H9 (cell line): ENCODE measurements at regions not wholly inside any gene's neighbourhood (a gene's known extent, or its start where the extent isn't known, plus 50 kb on each side); places are given as distances from the start of the nearest gene placed in this dataset.

Source experiments
- DNase-seq: peaks from one replicate; pipeline ENCODE4 v3.0.0-alpha.2; 2017
- H2AFZ ChIP-seq: one replicate; pipeline ENCODE4 v1.6.1; 2013; ENCODE audit warnings: mild to moderate bottlenecking, low read length, control low read depth, moderate library complexity
- H2AK5ac ChIP-seq: 2 replicates; pipeline ENCODE4 v1.6.1; 2013; ENCODE audit warnings: low read length, control low read depth, mixed read lengths; ENCODE audit not compliant: insufficient read length
- H2BK120ac ChIP-seq: one replicate; pipeline ENCODE4 v1.6.1; 2013; ENCODE audit warnings: low read depth, mild to moderate bottlenecking, low read length, control low read depth, inconsistent platforms; ENCODE audit not compliant: poor library complexity, severe bottlenecking
- H2BK12ac ChIP-seq: 2 replicates; pipeline ENCODE4 v1.6.1; 2013; ENCODE audit warnings: low read length, control low read depth, mixed read lengths, low read depth; ENCODE audit not compliant: insufficient read length
- H2BK15ac ChIP-seq: 2 replicates; pipeline ENCODE4 v1.6.1; 2013; ENCODE audit warnings: low read depth, low read length, control low read depth
- H2BK20ac ChIP-seq: one replicate; pipeline ENCODE4 v1.6.1; 2013; ENCODE audit warnings: low read depth, mild to moderate bottlenecking, low read length, control low read depth, inconsistent platforms; ENCODE audit not compliant: poor library complexity, severe bottlenecking
- H2BK5ac ChIP-seq: 2 replicates; pipeline ENCODE4 v1.6.1; 2013; ENCODE audit warnings: low read length, control low read depth, mixed read lengths; ENCODE audit not compliant: insufficient read length
- H3K14ac ChIP-seq: 2 replicates; pipeline ENCODE4 v1.6.1; 2013; ENCODE audit warnings: low read length, control low read depth; ENCODE audit not compliant: insufficient read depth
- H3K18ac ChIP-seq: 2 replicates; pipeline ENCODE4 v1.6.1; 2013; ENCODE audit warnings: low read depth, mild to moderate bottlenecking, mixed read lengths, low read length, control low read depth; ENCODE audit not compliant: insufficient read length
- H3K23ac ChIP-seq: 2 replicates; pipeline ENCODE4 v1.6.1; 2013; ENCODE audit warnings: low read length, control low read depth, mixed read lengths, low read depth; ENCODE audit not compliant: insufficient read length
- H3K23me2 ChIP-seq: 2 replicates; pipeline ENCODE4 v1.6.1; 2013; ENCODE audit warnings: low read depth, mild to moderate bottlenecking, mixed read lengths, low read length, control low read depth; ENCODE audit not compliant: insufficient read length, poor library complexity, severe bottlenecking
- H3K27ac ChIP-seq: 2 replicates; pipeline ENCODE4 v1.5.1; 2013; ENCODE audit warnings: low read length, control low read depth, mixed read lengths, low read depth; ENCODE audit not compliant: insufficient read length
- H3K27me3 ChIP-seq: 2 replicates; pipeline ENCODE4 v1.6.1; 2013; ENCODE audit warnings: low read length, control low read depth, inconsistent platforms; ENCODE audit not compliant: insufficient read depth
- H3K4ac ChIP-seq: 2 replicates; pipeline ENCODE4 v1.6.1; 2013; ENCODE audit warnings: low read depth, mild to moderate bottlenecking, control low read depth, inconsistent platforms, low read length, moderate library complexity
- H3K4me1 ChIP-seq: 2 replicates; pipeline ENCODE4 v1.6.1; 2013; ENCODE audit warnings: low read length, control low read depth, inconsistent platforms; ENCODE audit not compliant: insufficient read depth
- H3K4me2 ChIP-seq: 2 replicates; pipeline ENCODE4 v1.6.1; 2013; ENCODE audit warnings: low read length, control low read depth, mixed read lengths; ENCODE audit not compliant: insufficient read length, insufficient read depth
- H3K56ac ChIP-seq: 2 replicates; pipeline ENCODE4 v1.6.1; 2013; ENCODE audit warnings: low read depth, mild to moderate bottlenecking, mixed read lengths, low read length, control low read depth; ENCODE audit not compliant: insufficient read length
- H3K79me1 ChIP-seq: 2 replicates; pipeline ENCODE4 v1.6.1; 2013; ENCODE audit warnings: low read depth, mild to moderate bottlenecking, moderate library complexity, low read length, control low read depth, inconsistent platforms; ENCODE audit not compliant: insufficient read depth, poor library complexity, severe bottlenecking
- H3K79me2 ChIP-seq: 2 replicates; pipeline ENCODE4 v1.6.1; 2013; ENCODE audit warnings: low read length, control low read depth, inconsistent platforms; ENCODE audit not compliant: insufficient read depth
- H3K9ac ChIP-seq: 2 replicates; pipeline ENCODE4 v1.6.1; 2013; ENCODE audit warnings: low read length, control low read depth, mixed read lengths; ENCODE audit not compliant: insufficient read length; ENCODE audit errors: extremely low read depth
- H3K9me3 ChIP-seq: one replicate; pipeline ENCODE4 v1.6.1; 2013; ENCODE audit warnings: low read depth, low read length, inconsistent platforms; ENCODE audit not compliant: control insufficient read depth
- H3T11ph ChIP-seq: one replicate; pipeline ENCODE4 v1.6.1; 2013; ENCODE audit warnings: mild to moderate bottlenecking, low read length, control low read depth, inconsistent platforms
- H4K20me1 ChIP-seq: one replicate; pipeline ENCODE4 v1.6.1; 2013; ENCODE audit not compliant: control insufficient read depth, insufficient read length, insufficient read depth
- H4K5ac ChIP-seq: 2 replicates; pipeline ENCODE4 v1.6.1; 2013; ENCODE audit warnings: low read depth, mild to moderate bottlenecking, mixed read lengths, low read length, control low read depth; ENCODE audit not compliant: insufficient read length
- H4K8ac ChIP-seq: replicated peaks from 2 replicates; pipeline ENCODE4 v1.6.1; 2013; ENCODE audit warnings: low read length, control low read depth, mixed read lengths, low read depth; ENCODE audit not compliant: insufficient read length
- H4K91ac ChIP-seq: 2 replicates; pipeline ENCODE4 v1.6.1; 2013; ENCODE audit warnings: low read depth, mild to moderate bottlenecking, moderate library complexity, mixed read lengths, low read length, control low read depth; ENCODE audit not compliant: insufficient read length
- H3K27ac Mint-ChIP-seq, 3 experiments: 2 replicates in 2 of 3; 3 replicates in 1 of 3; pipeline ENCODE4 v1.8.0; 2020 to 2021; ENCODE audit warnings: mixed read lengths in 3 of 3, mild to moderate bottlenecking in 1 of 3, moderate library complexity in 1 of 3
- H3K27me3 Mint-ChIP-seq: 2 replicates; pipeline ENCODE4 v1.8.0; 2021; ENCODE audit warnings: low read depth, mild to moderate bottlenecking, moderate library complexity, mixed read lengths
- H3K36me3 Mint-ChIP-seq, 3 experiments: 2 replicates in 2 of 3; 3 replicates in 1 of 3; pipeline ENCODE4 v1.8.0; 2020 to 2021; ENCODE audit warnings: low read depth in 3 of 3, mixed read lengths in 3 of 3; ENCODE audit not compliant: insufficient read depth in 1 of 3
- H3K4me1 Mint-ChIP-seq, 2 experiments: 2 replicates each; pipeline ENCODE4 v1.8.0; 2020; ENCODE audit warnings: mixed read lengths in 2 of 2
- H3K4me3 Mint-ChIP-seq, 2 experiments: 2 replicates in 1 of 2; 3 replicates in 1 of 2; pipeline ENCODE4 v1.8.0; 2020 to 2021; ENCODE audit warnings: mild to moderate bottlenecking in 2 of 2, mixed read lengths in 2 of 2, moderate library complexity in 1 of 2
- H3K9me3 Mint-ChIP-seq, 2 experiments: 2 replicates in 1 of 2; 3 replicates in 1 of 2; pipeline ENCODE4 v1.8.0; 2020; ENCODE audit warnings: mild to moderate bottlenecking in 2 of 2, mixed read lengths in 2 of 2, moderate library complexity in 1 of 2
- WGBS: extraction: QIAGEN DNeasy Blood & Tissue Kit; methylation state at CpG from one replicate; pipeline ENCODE4 v1.1.7; 2013; ENCODE audit warnings: missing lambda C conversion rate, low lambda C conversion rate, mixed read lengths; ENCODE audit not compliant: insufficient read length; ENCODE audit errors: extremely low coverage; 5-methylcytosine and 5-hydroxymethylcytosine counted together
- TF ChIP-seq, protein P1 (sequence below): fragments of 200-600 bp; sonication (generic); conservative IDR thresholded peaks from 3 replicates; pipeline ENCODE4 v1.8.0; 2021; ENCODE audit warnings: antibody characterized with exemption, mild to moderate bottlenecking

- no CpG with 5 or more reads among the region's 6 CpGs for WGBS
- H2AK5ac ChIP-seq = no peak overlapping the region
- H3K36me3 Mint-ChIP-seq = peaks cover 0 to 9% (median 0%) of the 10 kb centered on the region in 3 experiments; a peak in 4 of 7 replicates
- no peak overlapping the region for H3K9ac ChIP-seq
- H3K4me3 Mint-ChIP-seq = no peak overlapping the region
- H3K9me3 ChIP-seq = no peaks in the 10 kb centered on the region
- H3K9me3 Mint-ChIP-seq = peaks cover 11 to 16% of the 10 kb centered on the region in 2 experiments
- H3K23me2 ChIP-seq = no peaks in the 10 kb centered on the region
- H3K23ac ChIP-seq = no peak overlapping the region
- no peak overlapping the region for H3K27ac Mint-ChIP-seq
- DNase-seq = no peak
- no peak overlapping the region for H4K8ac ChIP-seq
- H3K4ac ChIP-seq = no peak overlapping the region
- H2BK15ac ChIP-seq = no peak overlapping the region
- H3K56ac ChIP-seq = no peak overlapping the region
- H2AFZ ChIP-seq = no peak overlapping the region
- no peak overlapping the region for H2BK20ac ChIP-seq
- H3K27me3 Mint-ChIP-seq = peaks cover 2% of the 10 kb centered on the region
- TF ChIP-seq, protein P1, sequence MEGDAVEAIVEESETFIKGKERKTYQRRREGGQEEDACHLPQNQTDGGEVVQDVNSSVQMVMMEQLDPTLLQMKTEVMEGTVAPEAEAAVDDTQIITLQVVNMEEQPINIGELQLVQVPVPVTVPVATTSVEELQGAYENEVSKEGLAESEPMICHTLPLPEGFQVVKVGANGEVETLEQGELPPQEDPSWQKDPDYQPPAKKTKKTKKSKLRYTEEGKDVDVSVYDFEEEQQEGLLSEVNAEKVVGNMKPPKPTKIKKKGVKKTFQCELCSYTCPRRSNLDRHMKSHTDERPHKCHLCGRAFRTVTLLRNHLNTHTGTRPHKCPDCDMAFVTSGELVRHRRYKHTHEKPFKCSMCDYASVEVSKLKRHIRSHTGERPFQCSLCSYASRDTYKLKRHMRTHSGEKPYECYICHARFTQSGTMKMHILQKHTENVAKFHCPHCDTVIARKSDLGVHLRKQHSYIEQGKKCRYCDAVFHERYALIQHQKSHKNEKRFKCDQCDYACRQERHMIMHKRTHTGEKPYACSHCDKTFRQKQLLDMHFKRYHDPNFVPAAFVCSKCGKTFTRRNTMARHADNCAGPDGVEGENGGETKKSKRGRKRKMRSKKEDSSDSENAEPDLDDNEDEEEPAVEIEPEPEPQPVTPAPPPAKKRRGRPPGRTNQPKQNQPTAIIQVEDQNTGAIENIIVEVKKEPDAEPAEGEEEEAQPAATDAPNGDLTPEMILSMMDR = no peak
- H3K27me3 ChIP-seq = no peaks in the 10 kb centered on the region
- H3K79me1 ChIP-seq = no peaks in the 10 kb centered on the region
- H4K20me1 ChIP-seq = no peaks in the 10 kb centered on the region
- no peaks in the 10 kb centered on the region for H3K79me2 ChIP-seq
- no peak overlapping the region for H3T11ph ChIP-seq
- no peak overlapping the region for H2BK5ac ChIP-seq
- no peak overlapping the region for H4K5ac ChIP-seq
- H2BK120ac ChIP-seq = no peak overlapping the region
- H3K4me2 ChIP-seq = no peak overlapping the region
- H4K91ac ChIP-seq = no peak overlapping the region
- H3K14ac ChIP-seq = no peak overlapping the region
- H2BK12ac ChIP-seq = no peak overlapping the region
- H3K27ac ChIP-seq = no peak overlapping the region
- no peaks in the 10 kb centered on the region for H3K4me1 Mint-ChIP-seq
- no peaks in the 10 kb centered on the region for H3K4me1 ChIP-seq
- H3K18ac ChIP-seq = no peak overlapping the region
Observed at GRCh38 chr10:128943111-128943510, 523.9 kb upstream of the MGMT start.
